Tibial nerve (tissue), 4 donors: ENCODE measurements at regions not wholly inside any gene's neighbourhood (a gene's known extent, or its start where the extent isn't known, plus 50 kb on each side); places are given as distances from the start of the nearest gene placed in this dataset.
"Not testable (repeated sequence)": the region's sequence is repeated elsewhere in the genome, so short reads cannot be mapped to it uniquely, and the experiment has no call there.

Experiments used
- DNase-seq, 2 donors: peaks; one replicate each; pipeline ENCODE4 v3.0.0-alpha.2; 2019; ENCODE audit warnings: low spot score in 2 of 2
- H3K27ac ChIP-seq, 4 donors: fragments of 200-600 bp; sonication (generic) in 3 of 4; one replicate each; pipeline ENCODE4 v1.5.1; 2017 to 2019; ENCODE audit warnings: mild to moderate bottlenecking in 1 of 4
- H3K27me3 ChIP-seq, 2 donors: fragments of 200-600 bp; sonication (generic) in 1 of 2; one replicate each; pipeline versions ENCODE4 v1.5.1 to v1.6.0; 2017 to 2019
- H3K36me3 ChIP-seq, 3 donors: fragments of 200-600 bp; sonication (generic); one replicate each; pipeline ENCODE4 v1.5.1; 2018 to 2019
- H3K4me1 ChIP-seq, 4 donors: fragments of 200-600 bp; sonication (generic) in 3 of 4; one replicate each; pipeline ENCODE4 v1.5.1; 2017 to 2019
- H3K4me3 ChIP-seq, 4 donors: fragments of 200-600 bp; sonication (generic) in 3 of 4; one replicate each; pipeline ENCODE4 v1.5.1; 2017 to 2019; ENCODE audit warnings: mild to moderate bottlenecking in 1 of 4, moderate library complexity in 1 of 4
- H3K9me3 ChIP-seq, 4 donors: fragments of 200-600 bp; sonication (generic) in 3 of 4; one replicate each; pipeline ENCODE4 v1.5.1; 2017 to 2019
- EP300 ChIP-seq, 2 donors: sonication (generic); formaldehyde crosslinking; IDR thresholded peaks; one replicate each; pipeline ENCODE4 v1.6.1; 2017; ENCODE audit warnings: antibody characterized with exemption in 2 of 2, mild to moderate bottlenecking in 1 of 2
- POLR2A ChIP-seq, 2 donors: fragments of 450-650 bp; IDR thresholded peaks; one replicate each; pipeline ENCODE4 v1.6.1; 2017; ENCODE audit warnings: antibody characterized with exemption in 2 of 2, mild to moderate bottlenecking in 2 of 2, moderate library complexity in 2 of 2
- WGBS, 2 donors: methylation state at CpG; one replicate each; pipeline ENCODE4 v1.1.5; 2018; 5-methylcytosine and 5-hydroxymethylcytosine counted together
- TF ChIP-seq, protein P1 (sequence below), 5 experiments: fragments of 200-600 bp in 3 of 5; fragments of 450-650 bp in 2 of 5; sonication (generic) in 3 of 5; IDR thresholded peaks; one replicate each; pipeline ENCODE4 v1.5.1; 2016 to 2019; ENCODE audit warnings: antibody characterized with exemption in 5 of 5, mild to moderate bottlenecking in 3 of 5, moderate library complexity in 2 of 5

DNA sequence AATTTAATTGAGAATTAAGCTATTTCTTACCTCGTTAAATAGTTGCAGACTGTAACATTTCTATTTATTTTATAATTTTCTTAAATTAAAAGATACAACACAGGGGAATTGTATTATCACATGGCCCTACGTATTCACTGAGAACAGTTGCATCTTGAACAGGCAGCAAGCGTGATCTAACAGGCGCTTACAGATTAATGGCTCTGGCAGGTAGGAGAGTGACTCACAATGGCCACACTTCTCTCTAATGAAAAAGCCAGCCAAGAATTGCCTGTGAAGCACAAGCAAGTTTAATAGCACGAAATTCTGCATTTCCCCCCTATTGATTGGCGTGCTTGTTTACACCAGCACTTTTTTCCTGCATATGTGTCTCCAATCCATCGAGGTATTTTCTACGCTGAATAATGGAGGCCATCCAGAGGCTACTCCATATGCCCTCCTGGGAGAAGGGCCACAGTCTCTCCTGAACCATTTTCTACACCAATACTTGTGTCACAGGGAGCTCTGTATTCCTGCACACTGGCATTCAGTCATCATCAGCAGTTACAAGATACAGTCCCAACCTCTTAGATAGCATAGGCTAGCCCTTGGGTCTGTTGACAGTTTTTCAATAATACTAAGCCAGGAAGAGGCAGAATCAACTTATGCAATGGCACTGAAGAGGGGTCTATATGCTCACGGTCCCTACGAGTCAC lies 150.6 kb upstream of the PLD5 start:
- H3K36me3 ChIP-seq, result no peaks in the 10 kb centered on the region
- no peak overlapping the region for H3K4me3 ChIP-seq
- TF ChIP-seq EP300 (IDR thresholded peaks at IDR 0.05), result no peak
- TF ChIP-seq POLR2A (IDR thresholded peaks at IDR 0.05), result no peak
- TF ChIP-seq, protein P1, sequence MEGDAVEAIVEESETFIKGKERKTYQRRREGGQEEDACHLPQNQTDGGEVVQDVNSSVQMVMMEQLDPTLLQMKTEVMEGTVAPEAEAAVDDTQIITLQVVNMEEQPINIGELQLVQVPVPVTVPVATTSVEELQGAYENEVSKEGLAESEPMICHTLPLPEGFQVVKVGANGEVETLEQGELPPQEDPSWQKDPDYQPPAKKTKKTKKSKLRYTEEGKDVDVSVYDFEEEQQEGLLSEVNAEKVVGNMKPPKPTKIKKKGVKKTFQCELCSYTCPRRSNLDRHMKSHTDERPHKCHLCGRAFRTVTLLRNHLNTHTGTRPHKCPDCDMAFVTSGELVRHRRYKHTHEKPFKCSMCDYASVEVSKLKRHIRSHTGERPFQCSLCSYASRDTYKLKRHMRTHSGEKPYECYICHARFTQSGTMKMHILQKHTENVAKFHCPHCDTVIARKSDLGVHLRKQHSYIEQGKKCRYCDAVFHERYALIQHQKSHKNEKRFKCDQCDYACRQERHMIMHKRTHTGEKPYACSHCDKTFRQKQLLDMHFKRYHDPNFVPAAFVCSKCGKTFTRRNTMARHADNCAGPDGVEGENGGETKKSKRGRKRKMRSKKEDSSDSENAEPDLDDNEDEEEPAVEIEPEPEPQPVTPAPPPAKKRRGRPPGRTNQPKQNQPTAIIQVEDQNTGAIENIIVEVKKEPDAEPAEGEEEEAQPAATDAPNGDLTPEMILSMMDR (IDR thresholded peaks at IDR 0.05), result no peak
- H3K27ac ChIP-seq, result no peak overlapping the region
- no peaks in the 10 kb centered on the region for H3K4me1 ChIP-seq
- no peak for DNase-seq
- no peaks in the 10 kb centered on the region for H3K27me3 ChIP-seq
- H3K9me3 ChIP-seq, result peaks cover 0 to 5% (median 0%) of the 10 kb centered on the region in 4 donors
- WGBS, 2 donors, result 70 to 83% methylated on average over 10 of the region's 10 CpGs

DNA sequence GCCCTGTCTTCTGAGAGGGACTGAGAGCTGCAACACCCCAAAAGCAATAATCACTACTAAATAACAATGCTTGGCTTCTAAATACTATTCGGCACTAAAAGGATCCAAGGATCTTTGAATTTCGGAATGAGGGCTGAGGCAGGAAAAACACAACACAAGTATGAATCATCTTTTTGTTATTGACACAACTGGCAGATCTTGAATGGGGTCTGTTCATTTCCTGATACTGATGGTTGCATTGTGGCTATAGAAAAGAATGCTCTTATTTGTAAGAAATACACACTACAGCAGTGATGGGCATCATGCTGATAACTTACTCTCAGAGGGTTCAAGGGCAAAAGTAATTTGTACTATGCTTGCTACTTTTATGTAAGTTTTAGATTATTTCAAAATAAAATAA lies 149.2 kb upstream of the PLD5 start:
- H3K4me1 ChIP-seq, result no peaks in the 10 kb centered on the region
- WGBS, 2 donors, result 28 to 47% methylated on average over 2 of the region's 2 CpGs
- no peak for DNase-seq

DNA sequence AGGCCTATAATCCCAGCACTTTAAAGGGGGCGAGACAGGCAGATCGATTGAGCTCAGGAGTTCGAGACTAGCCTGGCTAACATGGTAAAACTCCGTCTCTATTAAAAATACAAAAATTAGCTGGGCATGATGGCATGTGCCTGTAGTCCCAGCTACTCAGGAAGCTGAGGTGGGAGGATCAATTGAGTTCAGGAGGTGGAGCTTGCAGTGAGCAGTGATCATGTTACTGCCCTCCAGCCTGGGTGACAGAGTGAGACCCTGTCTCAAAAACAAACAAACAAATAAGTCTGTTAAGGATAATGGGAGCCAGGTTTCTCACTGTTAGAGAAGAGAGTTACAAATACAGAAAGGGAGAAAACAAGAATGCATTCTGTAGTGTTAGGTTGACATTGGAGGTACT lies 148.7 kb upstream of the PLD5 start:
- WGBS, 2 donors, result 87 to 91% methylated on average over 4 of the region's 4 CpGs

More for the DNA sequence above, 149.2 kb upstream of the PLD5 start:
- no peaks in the 10 kb centered on the region for H3K36me3 ChIP-seq
- no peaks in the 10 kb centered on the region for H3K27me3 ChIP-seq
- peaks cover 0 to 5% (median 0%) of the 10 kb centered on the region in 4 donors for H3K9me3 ChIP-seq
- no peak overlapping the region for H3K27ac ChIP-seq
- no peak overlapping the region for H3K4me3 ChIP-seq
- TF ChIP-seq POLR2A (IDR thresholded peaks at IDR 0.05) (no peak), EP300 (IDR thresholded peaks at IDR 0.05) (no peak)
- TF ChIP-seq, protein P1 (IDR thresholded peaks at IDR 0.05), result no peak

DNA sequence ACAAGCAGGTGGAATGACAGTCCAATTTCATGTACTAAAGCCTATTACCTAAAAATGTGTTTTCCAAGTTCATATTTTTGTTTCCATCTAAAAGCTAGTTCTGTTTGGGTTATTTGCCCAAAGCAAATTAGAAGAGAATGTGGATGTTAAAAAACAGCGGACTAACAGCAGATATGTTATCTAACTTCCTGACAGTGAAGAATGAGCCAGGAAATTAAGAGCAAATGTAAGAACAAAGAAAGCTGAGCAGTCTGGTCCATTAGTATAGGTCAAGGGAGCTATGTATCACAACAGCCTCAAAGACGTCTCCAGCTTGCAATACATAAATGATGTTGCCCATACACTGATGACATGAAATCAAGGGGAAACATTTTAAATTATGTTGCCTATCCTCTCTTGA lies 145.5 kb upstream of the PLD5 start:
- no peak for TF ChIP-seq POLR2A (IDR thresholded peaks at IDR 0.05)
- no peak for TF ChIP-seq EP300 (IDR thresholded peaks at IDR 0.05)
- TF ChIP-seq, protein P1 (IDR thresholded peaks at IDR 0.05), result no peak

More for the DNA sequence above, 148.7 kb upstream of the PLD5 start:
- H3K27me3 ChIP-seq, DNase-seq, H3K4me1 ChIP-seq, H3K27ac ChIP-seq, H3K4me3 ChIP-seq, H3K36me3 ChIP-seq, H3K9me3 ChIP-seq: not testable (repeated sequence)

DNA sequence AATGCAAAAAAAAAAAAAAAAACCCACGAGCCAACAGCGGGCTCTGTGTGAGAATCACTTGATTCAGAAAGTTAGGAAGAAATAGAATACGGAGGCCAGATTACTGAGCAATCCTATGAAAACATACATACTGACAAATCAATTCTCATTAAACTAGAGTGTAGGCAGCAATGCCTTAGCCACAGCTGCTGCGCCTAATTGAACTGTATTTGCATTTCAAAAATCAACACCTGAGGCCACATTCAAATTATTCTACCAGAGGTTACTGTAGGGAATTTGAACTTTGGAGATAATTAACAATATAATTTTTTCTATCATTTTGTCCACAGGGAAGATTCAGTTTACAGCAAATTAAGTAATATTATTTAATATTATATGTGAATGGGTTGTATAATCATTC lies 138.4 kb upstream of the PLD5 start:
- no peak overlapping the region for H3K4me3 ChIP-seq
- no peaks in the 10 kb centered on the region for H3K4me1 ChIP-seq
- 71 to 81% methylated on average over 4 of the region's 4 CpGs for WGBS, 2 donors
- H3K27me3 ChIP-seq, result no peaks in the 10 kb centered on the region
- TF ChIP-seq EP300 (IDR thresholded peaks at IDR 0.05) (no peak), POLR2A (IDR thresholded peaks at IDR 0.05) (no peak)
- TF ChIP-seq, protein P1 (IDR thresholded peaks at IDR 0.05), result no peak
- H3K36me3 ChIP-seq, result no peaks in the 10 kb centered on the region
- DNase-seq, result no peak
- H3K27ac ChIP-seq, result no peak overlapping the region
- no peaks in the 10 kb centered on the region for H3K9me3 ChIP-seq

More for the DNA sequence above, 145.5 kb upstream of the PLD5 start:
- 41 to 50% methylated on average over 2 of the region's 2 CpGs for WGBS, 2 donors
- no peaks in the 10 kb centered on the region for H3K4me1 ChIP-seq
- H3K4me3 ChIP-seq, result no peak overlapping the region
- H3K9me3 ChIP-seq, result no peaks in the 10 kb centered on the region
- no peak for DNase-seq
- H3K27me3 ChIP-seq, result no peaks in the 10 kb centered on the region
- no peak overlapping the region for H3K27ac ChIP-seq
- H3K36me3 ChIP-seq, result no peaks in the 10 kb centered on the region

DNA sequence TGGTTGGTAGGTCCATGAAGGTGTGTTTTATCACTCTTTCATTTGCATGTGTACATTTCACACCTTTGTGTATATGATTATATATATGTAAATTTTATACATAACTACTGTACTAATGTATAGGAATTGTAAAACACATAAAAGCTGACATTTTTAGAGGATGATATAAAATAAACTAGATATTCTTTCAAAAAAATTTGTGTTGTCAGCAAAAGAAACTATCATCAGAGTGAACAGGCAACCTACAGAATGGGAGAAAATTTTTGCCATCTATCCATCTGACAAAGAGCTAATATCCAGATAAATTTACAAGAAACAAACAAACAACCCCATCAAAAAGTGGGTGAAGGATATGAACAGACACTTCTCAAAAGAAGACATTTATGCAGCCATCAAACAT lies 129.3 kb upstream of the PLD5 start:
- not testable (repeated sequence) for H3K4me3 ChIP-seq, H3K9me3 ChIP-seq, H3K27me3 ChIP-seq, DNase-seq, H3K27ac ChIP-seq, H3K36me3 ChIP-seq, H3K4me1 ChIP-seq
